Breast epithelium (tissue), 3 donors: ENCODE measurements at regions not wholly inside any gene's neighbourhood (a gene's known extent, or its start where the extent isn't known, plus 50 kb on each side); places are given as distances from the start of the nearest gene placed in this dataset.

Experiments used
- POLR2AphosphoS5 ChIP-seq, 3 donors: sonication (generic); formaldehyde crosslinking; IDR thresholded peaks; one replicate each; pipeline ENCODE4 v1.6.1; 2017; ENCODE audit warnings: antibody characterized with exemption in 3 of 3
- TF ChIP-seq, protein P1 (sequence below), 3 donors: fragments of 450-650 bp; IDR thresholded peaks; one replicate each; pipeline ENCODE4 v1.5.1; 2016 to 2017; ENCODE audit warnings: antibody characterized with exemption in 3 of 3, mild to moderate bottlenecking in 3 of 3, moderate library complexity in 3 of 3

DNA sequence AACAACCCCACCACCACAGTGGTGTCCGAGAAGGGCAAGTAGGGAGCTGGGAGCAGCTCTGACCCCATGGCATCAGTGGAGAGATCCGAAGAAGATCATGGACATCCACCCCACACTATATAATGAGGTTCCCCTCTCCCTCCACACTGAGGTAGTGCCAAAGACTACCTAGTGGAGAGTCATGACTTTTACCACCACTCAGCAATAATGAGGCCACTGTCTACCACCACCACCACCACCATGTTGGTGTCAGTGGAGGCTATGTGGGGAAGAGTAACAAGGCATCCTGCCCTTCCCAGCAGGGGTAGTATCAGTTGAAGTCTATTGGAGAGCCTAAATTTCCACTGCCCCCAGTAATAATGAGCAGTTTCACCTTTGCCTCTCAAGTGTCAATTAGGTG, 321.7 kb upstream of the ZC3H15 start:
- TF ChIP-seq POLR2AphosphoS5 (IDR thresholded peaks at IDR 0.05): no peak
- TF ChIP-seq, protein P1, sequence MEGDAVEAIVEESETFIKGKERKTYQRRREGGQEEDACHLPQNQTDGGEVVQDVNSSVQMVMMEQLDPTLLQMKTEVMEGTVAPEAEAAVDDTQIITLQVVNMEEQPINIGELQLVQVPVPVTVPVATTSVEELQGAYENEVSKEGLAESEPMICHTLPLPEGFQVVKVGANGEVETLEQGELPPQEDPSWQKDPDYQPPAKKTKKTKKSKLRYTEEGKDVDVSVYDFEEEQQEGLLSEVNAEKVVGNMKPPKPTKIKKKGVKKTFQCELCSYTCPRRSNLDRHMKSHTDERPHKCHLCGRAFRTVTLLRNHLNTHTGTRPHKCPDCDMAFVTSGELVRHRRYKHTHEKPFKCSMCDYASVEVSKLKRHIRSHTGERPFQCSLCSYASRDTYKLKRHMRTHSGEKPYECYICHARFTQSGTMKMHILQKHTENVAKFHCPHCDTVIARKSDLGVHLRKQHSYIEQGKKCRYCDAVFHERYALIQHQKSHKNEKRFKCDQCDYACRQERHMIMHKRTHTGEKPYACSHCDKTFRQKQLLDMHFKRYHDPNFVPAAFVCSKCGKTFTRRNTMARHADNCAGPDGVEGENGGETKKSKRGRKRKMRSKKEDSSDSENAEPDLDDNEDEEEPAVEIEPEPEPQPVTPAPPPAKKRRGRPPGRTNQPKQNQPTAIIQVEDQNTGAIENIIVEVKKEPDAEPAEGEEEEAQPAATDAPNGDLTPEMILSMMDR (IDR thresholded peaks at IDR 0.05): no peak
